ENCODE measurements at regions not wholly inside any gene's neighbourhood (a gene's known extent, or its start where the extent isn't known, plus 50 kb on each side); places are given as distances from the start of the nearest gene placed in this dataset.

GRCh38 chr7:149680331-149681025 is 92.9 kb downstream of the ZNF467 start:
- Histone ChIP-seq H4K20me1 (replicated peaks in 1 of 2; ENCODE audit: control insufficient read depth in 1 of 2, insufficient read depth in 2 of 2, low read length in 2 of 2) (no peaks in the 10 kb centered on the region), H4K8ac (ENCODE audit: extremely low read depth, insufficient read depth, low read length) (no peak overlapping the region), H3K56ac (replicated peaks; ENCODE audit: insufficient read length, low read depth, low read length) (no peak overlapping the region), H3K79me2 (ENCODE audit: control insufficient read depth in 1 of 2, insufficient read depth in 2 of 2, low read length in 2 of 2) (no peaks in the 10 kb centered on the region), H3K4ac (replicated peaks; ENCODE audit: insufficient read length, low read depth, low read length) (no peak overlapping the region), H2BK15ac (ENCODE audit: low read length) (no peak overlapping the region), H2BK12ac (ENCODE audit: low read depth, low read length) (no peak overlapping the region), H3K9me3 (ENCODE audit: insufficient read depth in 2 of 2, low read depth in 1 of 2, low read length in 1 of 2) (no peaks in the 10 kb centered on the region), H3K9ac (replicated peaks in 1 of 4; ENCODE audit: extremely low read depth in 1 of 4, low read depth in 3 of 4, low read length in 3 of 4) (no peak overlapping the region), H2BK5ac (ENCODE audit: low read depth, low read length) (no peak overlapping the region), H4K5ac (ENCODE audit: insufficient read length, low read depth, low read length) (no peak overlapping the region), H2BK20ac (ENCODE audit: low read length) (no peak overlapping the region), H3K27me3 (replicated peaks in 1 of 4; ENCODE audit: control insufficient read depth in 3 of 4, extremely low read depth in 1 of 4, insufficient read depth in 3 of 4, low read length in 3 of 4) (no peaks in the 10 kb centered on the region), H3K79me1 (ENCODE audit: low read depth, low read length) (no peaks in the 10 kb centered on the region), H3K23me2 (ENCODE audit: low read depth, low read length) (no peaks in the 10 kb centered on the region), H3K14ac (ENCODE audit: insufficient read length) (no peak overlapping the region), H3K4me3 (ENCODE audit: extremely low read depth in 1 of 4, insufficient read depth in 2 of 4, low read depth in 3 of 4, low read length in 4 of 4) (no peak overlapping the region), H2AFZ (ENCODE audit: low read length) (no peak overlapping the region), H3K36me3 (ENCODE audit: control insufficient read depth in 2 of 4, insufficient read depth in 4 of 4, low read length in 3 of 4) (no peaks in the 10 kb centered on the region), H4K91ac (replicated peaks; ENCODE audit: insufficient read length, low read length) (no peak overlapping the region), H3K4me1 (replicated peaks in 1 of 4; ENCODE audit: control insufficient read depth in 3 of 4, insufficient read depth in 4 of 4, low read length in 3 of 4) (peaks cover 0 to 11% (median 4%) of the 10 kb centered on the region in 4 experiments; a peak in 3 of 7 replicates), H2BK120ac (replicated peaks; ENCODE audit: low read depth, low read length) (no peak overlapping the region), H3K23ac (ENCODE audit: insufficient read length) (no peak overlapping the region), H3K18ac (ENCODE audit: extremely low read depth, low read length) (no peak overlapping the region), H3K4me2 (ENCODE audit: insufficient read depth in 1 of 2, low read depth in 2 of 2, low read length in 2 of 2) (no peak overlapping the region), H3K27ac (ENCODE audit: low read depth, low read length) (no peak overlapping the region), H2AK5ac (ENCODE audit: low read depth, low read length) (no peak overlapping the region)
- no peak for DNase-seq (ENCODE audit: low read depth in 1 of 2, low spot score in 2 of 2)
- TF ChIP-seq CEBPB (IDR thresholded peaks at IDR 0.05; ENCODE audit: low read depth, low read length) (no peak), GABPA (IDR thresholded peaks at IDR 0.05; ENCODE audit: borderline replicate concordance, insufficient read depth, low read length) (no peak), EP300 (IDR thresholded peaks at IDR 0.05; ENCODE audit: borderline replicate concordance in 1 of 2, low read depth in 2 of 2, low read length in 2 of 2) (no peak), CTBP2 (IDR thresholded peaks at IDR 0.05; ENCODE audit: borderline replicate concordance, insufficient read depth, insufficient read length, low read length) (no peak), KDM4A (IDR thresholded peaks at IDR 0.05; ENCODE audit: low read depth, low read length, severe bottlenecking) (no peak), ATF2 (IDR thresholded peaks at IDR 0.05; ENCODE audit: low read length) (no peak), JUND (IDR thresholded peaks at IDR 0.05; ENCODE audit: low read length) (no peak), RXRA (IDR thresholded peaks at IDR 0.05; ENCODE audit: insufficient read depth, low read depth, low read length) (no peak), E2F6 (IDR thresholded peaks at IDR 0.05) (no peak), PHF8 (conservative IDR thresholded peaks at IDR 0.05; ENCODE audit: low read depth, low read length) (no peak)
- 85% methylated on average over 2 of the region's 2 CpGs; no CpG with 5 or more reads in 1 of the 2 experiments for WGBS, 2 experiments (ENCODE audit: extremely low coverage in 1 of 2, insufficient coverage in 1 of 2, insufficient read length in 1 of 2, insufficient replicate concordance in 2 of 2, low coverage in 1 of 2, low lambda C conversion rate in 2 of 2, missing lambda C conversion rate in 1 of 2)
- no peak for FAIRE-seq
- ChIA-PET CTCF (ENCODE audit: partially characterized antibody) (interaction anchor here (0.9 to 6.3 kb wide), 6 partner anchors 9 to 37 kb away, joined by 3 to 32 read pairs (median 5); no protein-coding TSS in a partner anchor), POLR2A (ENCODE audit: partially characterized antibody) (interaction anchor here (1.3 kb wide), 1 partner anchor 10 kb away, joined by 4 read pairs; no protein-coding TSS in a partner anchor)

Data from H1 (cell line).